ENCODE measurements at regions not wholly inside any gene's neighbourhood (a gene's known extent, or its start where the extent isn't known, plus 50 kb on each side); places are given as distances from the start of the nearest gene placed in this dataset.

DNA sequence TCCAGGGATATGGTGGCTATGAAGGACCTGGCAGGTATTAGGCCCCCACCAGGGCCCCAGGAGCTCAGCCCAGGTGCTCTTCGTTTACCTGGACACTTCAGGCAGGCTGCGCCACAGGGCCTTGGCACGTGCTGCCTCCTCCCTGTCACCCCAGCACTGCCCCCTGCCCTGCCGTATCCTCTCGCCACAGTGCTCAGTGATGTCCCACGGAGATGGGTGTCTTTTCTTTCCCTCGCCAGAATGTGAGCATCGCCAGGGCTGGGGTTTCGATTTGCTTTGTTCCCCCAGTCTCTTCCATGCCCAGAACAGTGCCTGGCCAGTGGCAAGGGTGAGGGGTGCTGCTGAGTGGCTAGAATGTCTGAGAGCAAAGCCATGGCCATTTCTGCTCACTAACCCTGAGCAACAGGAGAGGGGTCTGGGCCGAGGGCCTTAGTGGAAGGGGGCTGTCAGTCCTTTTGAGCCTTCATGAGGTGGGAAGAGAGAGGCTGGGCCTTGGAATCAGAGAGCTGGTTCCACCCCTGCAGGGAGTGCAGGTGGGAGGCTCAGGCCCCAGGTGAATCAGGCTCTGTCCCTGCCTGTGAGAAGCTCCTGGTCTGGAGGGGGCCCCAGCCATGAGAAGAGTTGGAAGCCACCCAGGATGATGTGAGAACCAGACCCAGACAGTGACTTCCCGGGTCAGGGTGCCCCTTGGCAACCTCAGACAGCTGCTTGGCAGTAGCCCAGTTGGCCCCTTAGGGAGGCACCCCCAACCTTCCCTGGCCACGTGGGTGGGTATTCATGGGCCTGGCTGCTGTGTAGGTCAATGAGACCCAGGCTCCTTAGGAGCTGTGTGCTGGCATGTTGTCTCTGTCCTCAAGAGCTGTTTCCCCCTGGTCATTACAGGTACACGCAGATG is 129.9 kb upstream of the HS6ST1 start:
- DNase-seq (ENCODE audit: low read depth), result no peak

DNA sequence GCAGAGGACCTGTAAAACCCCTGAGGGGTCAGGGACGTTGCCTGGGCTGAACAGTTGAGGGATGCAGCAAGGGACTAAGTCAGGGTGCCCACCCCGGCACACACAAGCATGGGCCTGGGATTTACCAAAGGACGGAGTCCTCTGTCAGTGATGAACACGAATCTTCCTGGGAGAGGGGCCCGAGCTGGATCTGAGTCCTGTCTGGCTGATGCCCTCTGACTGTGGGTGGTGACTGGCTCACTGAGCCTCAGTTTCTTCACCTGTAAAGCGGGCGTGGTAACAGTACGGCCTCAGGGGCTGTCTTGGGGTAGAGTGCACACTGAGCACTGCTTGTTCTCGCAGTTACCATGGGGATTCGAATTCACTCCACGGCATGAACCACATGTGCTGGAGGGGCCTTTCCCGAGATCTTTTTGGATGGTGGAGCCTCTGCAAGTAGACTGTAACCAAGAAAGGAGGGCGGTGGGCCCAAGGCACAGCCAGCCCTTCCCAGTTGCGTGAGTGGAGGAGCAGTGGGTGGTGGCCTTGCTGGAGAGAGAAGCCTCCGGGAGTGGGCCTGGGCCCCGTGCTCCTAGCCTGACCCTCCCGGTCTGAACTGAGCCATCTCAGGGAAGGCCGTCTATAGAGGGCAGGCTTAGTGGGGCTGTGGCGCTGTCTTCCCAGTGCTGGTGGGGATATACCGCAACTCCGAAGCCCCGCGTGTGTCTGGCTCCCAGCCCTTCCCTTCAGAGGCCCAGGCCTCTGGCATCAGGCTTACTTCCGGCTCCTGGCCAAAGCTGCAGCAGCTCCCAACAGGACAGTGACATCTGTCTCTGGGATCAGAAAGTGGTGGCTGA is 130.8 kb upstream of the HS6ST1 start:
- DNase-seq (ENCODE audit: low read depth), result no peak

DNA sequence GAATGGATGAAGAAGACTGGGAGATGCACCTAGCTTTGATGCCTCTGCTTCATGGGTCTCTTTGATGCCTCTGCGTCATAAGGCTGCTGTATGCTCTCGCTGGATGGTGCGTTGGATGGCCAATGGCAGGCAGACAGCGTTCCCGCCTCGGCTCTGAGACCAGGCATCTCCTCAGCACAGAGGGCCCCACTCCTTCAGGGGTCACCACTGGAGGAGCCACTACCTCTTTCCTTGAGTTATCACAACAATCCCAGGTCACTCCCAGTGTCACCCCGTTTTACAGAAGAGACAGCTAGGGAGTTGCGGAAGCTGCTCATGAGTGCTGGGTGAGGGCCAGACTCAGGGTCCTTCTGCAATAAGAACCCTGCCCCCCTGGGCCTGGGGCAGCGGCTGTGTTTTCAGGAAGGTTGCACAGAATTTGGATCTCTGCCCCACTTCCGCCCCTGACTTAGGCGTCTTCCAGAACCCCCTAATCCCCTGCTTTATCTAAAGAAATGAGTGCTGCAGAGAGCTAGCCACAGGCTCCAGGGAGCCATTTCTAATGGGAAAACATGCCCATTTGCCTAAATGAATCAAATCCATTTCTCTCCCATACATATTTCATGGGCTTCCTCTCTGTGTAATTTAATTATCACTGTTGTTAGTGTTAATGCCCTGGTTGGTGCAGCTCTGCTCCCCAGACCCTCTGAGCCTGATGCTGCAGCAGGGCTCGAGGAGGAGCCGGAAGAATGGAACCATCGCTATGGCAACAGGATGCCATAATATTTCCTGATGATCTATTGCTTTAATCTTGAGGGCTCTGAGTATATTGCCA is 131.8 kb upstream of the HS6ST1 start:
- no peak for DNase-seq (ENCODE audit: low read depth)

DNA sequence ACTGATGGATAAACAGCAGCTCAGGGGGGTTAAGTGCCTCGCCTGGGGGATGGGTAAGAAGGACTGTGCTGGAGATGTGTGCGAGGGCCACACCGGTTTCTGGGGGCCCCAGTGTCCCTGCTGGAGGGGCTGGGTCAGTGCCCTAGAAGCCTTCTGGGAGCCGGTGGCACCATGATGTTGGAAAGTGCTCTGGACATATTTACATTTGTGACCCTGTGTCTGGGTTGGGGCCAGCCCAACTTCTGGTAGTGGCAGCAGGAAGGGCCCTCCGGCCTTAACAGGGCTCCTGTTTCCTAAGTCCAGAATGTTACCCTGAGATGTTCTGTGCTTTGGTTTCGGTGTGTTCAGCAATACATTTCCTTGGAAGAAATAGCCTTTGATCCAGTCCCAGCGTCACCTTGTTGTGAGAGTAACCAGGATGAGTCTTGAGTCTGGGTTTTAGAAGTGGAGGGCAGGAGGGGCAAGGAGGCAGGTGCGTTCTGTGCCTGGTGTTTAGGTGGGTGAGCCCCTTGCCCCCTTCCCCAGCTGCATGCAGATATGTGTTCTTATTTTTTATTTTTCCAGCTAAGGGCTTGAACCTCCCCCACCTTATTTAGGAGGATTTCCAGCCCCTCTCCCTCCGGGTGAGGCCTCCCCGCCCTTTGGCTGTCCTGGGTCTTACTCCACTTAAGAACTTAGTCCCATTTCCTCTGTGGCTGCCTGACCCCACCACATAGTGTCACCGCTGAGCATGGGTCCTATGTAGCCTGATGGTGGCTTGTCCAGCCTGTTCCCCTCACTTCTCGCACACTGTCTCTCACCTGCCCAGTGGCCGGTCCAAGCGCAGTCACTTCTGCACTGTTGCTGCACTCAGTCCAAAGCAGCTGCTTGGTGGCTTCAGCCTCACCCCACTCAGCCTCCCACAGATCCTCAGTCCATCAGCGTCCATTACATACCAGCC is 132.7 kb upstream of the HS6ST1 start:
- DNase-seq (ENCODE audit: low read depth), result no peak

DNA sequence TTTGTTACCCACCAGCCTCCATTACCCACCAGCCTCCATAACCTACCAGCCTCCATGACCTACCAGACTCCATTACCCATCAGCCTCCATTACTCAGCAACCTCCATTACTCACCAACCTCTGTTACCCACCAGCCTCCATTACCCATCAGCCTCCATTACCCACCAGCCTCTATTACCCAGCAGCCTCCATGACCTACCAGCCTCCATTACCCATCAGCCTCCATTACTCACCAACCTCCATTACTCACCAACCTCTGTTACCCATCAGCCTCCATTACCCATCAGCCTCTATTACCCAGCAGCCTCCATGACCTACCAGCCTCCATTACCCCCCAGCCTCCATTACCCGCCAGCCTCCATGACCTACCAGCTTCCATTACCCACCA is 133.3 kb upstream of the HS6ST1 start:
- no peak for DNase-seq (ENCODE audit: low read depth)

DNA sequence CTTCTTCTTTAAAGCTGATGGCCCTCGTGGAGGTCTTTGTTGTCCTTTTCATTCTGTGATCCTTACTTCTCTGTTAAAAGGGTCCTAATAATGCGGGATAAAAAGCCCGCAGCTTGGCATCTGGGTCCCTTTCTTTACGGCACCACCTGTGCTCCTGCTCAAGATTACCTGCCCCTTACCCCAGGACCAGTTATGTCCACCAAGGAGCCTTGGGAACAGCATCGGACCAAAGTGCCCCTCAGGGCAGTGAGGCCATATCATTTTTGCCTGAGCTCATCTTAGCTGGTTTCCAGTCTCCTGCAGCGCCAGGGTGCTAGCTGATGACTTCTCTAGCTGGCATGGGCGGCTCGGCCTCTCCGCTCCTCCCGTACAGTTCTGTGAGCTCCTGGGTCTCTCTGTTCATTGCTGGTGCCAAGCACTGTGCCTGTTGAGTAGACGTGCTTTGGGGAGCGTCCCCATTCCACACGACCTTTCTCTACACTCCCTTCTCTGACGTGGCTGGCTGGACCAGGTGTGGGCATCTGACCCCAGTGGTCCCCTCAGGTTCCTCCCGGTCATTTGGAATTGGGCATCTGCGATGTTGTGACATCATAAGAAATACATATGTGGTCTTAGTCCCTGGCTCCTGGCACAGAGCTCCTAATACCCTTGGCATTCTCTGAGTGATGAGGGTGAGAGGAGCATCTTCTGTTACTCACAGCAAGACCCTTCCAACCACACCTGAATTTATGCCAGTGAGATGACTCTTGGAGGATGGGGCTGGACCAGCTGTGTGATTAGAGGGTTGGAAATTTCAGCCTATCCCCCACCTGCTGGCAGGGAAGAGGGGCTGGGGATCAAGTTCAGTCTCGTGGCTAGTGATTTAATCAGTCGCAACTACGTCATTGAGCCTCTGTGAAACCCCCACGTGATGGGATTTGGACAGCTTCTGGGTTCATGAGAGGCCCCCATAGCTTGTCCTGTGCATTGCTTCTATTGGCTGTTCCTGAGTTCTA is 134.2 kb upstream of the HS6ST1 start:
- no peak for DNase-seq (ENCODE audit: low read depth)

DNA sequence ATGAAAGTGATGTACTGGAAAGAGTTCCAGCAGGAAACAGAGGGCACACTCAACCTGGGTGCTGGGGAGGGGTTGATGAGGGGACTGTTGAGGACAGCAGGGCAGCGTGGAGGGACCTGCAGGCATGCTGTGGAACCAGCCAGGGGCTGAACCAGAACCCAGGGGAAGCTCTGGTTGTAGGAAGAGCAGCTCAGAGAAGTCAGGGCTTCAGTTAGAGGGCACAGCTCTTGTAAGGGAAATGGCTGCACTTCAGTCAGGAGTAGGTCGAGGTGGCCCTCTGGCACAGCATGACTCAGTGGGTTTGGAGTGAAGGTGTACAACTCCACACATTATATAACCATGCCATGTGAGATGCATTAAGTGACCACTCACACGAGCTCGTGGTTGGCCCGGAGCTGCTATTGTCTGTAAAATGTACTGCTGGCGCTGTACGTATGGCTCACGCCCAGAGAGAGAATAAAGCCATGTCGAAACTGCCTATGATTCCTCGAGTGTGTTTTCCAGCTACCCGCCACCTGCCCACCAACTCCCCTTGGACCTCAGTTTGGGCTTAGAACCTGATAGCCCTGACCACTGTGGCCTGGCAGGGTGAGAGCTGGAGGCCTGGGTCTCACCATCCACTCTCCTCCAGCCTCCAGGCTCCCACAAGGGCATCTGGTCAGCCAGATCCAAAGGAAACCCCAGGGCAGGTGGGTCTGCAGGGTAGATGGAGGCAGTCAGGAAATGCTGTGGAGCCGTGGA is 136.5 kb upstream of the HS6ST1 start:
- no peak for DNase-seq (ENCODE audit: low read depth)

DNA sequence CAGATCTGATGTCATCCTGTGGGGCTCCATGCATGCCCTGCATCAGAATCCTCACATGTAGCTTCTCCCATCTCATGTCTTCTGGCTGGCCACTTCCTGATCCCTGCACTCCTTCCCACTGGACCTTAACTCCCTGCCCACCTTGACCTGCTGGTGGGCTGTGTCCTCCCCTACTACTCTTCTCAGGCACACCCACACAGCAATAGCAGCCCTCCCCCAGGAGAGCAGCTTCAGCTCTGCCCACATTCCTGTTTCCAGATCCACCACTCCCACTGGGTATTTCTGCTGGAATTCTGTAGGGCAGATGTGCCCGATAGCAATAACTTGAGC is 137.0 kb upstream of the HS6ST1 start:
- DNase-seq (ENCODE audit: low read depth), result no peak

DNA sequence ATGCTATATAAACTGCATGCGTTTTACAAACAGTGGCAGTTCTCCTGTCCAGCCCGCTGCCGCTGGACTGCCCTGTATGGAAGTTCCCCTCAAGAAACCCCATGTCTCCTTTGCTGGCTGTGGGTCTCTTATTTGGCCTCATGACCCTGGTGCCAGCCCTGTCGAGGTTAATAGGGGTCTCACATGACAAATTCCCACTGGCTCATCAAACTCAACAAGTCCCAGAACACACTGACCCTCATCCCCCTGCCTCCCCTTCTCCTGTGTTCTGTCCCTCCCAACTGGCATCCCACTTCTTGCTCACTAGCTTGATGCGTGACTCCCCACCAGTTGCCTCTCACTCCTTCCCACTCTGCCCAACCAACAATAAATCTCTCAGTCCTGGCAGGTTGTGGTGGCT is 137.6 kb upstream of the HS6ST1 start:
- DNase-seq (ENCODE audit: low read depth), result no peak

DNA sequence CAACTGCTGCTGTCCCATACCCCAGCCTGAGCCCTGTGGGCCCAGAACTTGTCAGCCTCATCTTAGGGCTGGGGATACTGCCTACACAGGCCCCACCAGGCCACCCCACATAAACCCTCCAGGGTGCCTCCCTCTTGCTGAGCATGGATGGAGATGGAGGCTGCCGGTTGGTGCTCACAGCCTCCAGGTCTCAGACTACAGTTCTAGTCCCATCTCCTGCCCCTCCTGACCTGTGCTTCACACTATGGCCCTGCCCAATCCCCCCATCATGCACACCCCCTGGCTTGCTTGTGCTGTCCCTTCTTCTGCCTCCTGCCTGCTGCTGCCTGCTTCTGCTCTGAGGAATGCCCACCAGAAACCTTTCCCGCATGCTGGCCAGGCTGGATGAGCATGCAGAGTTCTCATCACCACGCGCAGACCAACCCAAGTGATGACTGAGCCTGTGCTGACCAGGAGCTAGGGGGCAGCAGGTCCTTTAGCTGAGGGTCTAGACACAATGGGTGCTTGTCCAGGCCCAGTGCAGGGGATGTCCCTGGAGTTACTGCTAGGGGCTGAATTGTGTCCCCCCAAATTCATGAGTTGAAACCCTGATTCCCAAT is 138.4 kb upstream of the HS6ST1 start:
- DNase-seq (ENCODE audit: low read depth), result no peak

DNA sequence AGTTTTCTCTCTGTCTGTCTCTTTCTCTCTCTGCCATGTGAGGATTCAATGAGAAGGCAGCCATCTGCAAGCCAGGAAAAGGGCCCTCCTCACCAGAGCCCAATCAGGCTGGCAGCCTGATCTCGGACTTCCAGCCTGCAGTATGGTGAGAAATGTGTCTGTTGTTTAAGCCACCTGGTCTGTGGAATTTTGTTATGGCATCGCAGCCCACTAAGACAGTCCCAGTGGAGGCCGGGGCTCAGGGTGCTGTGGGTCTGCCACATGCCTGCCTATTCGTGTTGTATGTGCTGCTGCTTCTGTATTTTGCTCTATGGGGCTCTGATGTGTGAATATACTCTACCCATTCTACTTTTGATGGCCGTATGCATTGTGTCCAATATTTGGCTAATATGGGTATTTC is 139.0 kb upstream of the HS6ST1 start:
- DNase-seq (ENCODE audit: low read depth), result no peak

DNA sequence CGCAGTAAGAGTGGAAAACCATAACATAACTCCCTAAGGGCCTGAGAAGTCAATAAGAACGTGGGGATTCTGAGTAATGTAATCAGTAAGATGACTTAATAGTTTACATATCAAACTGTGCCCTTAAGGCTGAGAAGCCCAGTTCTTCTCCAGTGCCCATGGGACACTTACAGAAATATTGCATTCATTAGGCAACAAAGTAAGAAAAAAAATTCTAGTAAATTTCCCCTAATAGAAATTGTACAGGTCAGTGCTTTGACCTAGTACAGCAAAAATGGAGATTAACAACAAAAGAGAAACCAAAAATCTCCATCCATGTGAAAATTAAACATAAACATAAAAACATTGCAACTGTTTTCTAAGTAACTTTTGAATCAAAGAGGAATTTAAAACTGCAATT is 139.8 kb upstream of the HS6ST1 start:
- DNase-seq (ENCODE audit: low read depth), result no peak

DNA sequence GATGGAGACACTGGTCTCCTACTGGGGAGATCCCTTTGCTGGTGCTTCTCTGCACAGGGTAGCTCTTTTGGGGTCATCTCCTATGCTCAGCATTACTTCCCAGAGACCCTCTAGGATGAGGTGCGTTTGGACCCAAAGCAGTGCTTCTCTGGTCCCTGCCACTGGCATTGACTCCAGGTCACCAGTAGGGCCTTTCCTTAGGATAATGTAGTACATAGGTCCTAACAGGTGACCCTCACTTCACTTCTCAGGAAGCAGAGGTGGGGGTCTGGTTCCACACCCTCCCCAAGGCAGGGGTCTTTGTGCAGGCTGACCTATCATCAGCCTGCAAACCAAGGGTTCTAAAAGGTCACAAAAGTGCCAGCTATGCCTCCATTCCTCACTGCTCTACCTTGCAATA is 145.8 kb upstream of the HS6ST1 start:
- DNase-seq (ENCODE audit: low read depth), result no peak

DNA sequence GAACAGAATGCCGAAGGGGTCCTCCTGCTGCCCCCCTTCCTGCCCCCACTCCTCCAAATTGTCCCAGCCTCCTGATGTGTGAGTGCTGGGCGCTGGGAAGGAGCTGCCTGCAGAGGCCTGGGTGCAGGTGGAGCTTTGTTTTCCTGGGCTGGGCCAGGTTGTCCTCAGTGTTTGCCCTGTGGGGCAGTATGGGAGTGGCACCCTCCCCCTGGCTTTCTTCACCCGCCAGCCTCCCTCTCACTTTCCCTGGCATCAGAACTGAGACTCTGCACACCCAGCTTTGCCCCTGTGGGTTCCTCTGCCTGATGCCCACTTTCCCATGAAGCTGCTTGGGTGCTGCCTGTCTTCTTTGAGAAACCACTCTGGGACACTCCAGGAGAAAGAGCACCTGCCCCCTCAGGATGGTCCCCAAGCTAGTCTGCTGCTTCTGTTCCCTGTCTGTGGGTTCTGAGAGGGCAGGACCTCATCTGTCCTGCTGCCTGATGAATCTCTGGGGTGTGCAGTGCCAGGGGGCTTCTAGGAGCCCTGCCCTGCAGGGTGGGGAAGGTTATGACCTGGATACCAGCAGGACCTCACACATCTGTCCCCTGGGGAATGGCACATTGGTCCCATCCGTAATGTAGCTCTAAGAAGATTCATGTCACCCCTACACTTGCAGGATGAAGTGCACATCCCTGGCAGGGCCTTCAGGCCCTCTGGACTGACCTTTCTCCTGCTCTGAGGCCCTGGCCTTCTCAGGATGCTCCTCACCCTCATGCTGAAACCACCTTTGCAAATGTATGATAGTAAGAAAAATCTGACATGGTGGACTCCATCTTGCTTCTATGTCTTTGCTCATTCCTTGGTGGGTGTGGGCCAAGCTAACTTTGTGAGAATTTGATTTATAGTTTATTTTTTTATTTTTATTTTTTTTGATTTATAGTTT is 146.8 kb upstream of the HS6ST1 start:
- no peak for DNase-seq (ENCODE audit: low read depth)

DNA sequence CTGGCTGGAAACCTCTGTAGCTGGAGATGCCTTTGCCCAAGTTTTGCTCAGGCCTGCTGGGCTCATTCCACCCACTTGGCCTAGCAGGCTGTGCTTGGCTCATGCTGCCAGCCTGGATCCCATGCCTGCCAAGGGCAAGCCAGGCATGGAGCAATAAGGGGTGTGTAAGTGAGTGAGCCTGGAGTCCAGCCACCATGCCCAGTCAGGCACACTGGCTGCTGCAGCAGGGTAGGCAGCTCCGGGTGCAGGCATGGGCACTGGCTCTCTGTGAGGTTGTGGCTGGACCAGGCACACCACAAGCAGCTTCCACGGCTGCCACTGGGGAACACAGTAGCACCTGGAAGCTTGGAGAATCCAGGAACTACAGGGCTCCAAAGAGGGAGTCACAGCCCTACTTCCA is 147.7 kb upstream of the HS6ST1 start:
- DNase-seq (ENCODE audit: low read depth), result no peak

DNA sequence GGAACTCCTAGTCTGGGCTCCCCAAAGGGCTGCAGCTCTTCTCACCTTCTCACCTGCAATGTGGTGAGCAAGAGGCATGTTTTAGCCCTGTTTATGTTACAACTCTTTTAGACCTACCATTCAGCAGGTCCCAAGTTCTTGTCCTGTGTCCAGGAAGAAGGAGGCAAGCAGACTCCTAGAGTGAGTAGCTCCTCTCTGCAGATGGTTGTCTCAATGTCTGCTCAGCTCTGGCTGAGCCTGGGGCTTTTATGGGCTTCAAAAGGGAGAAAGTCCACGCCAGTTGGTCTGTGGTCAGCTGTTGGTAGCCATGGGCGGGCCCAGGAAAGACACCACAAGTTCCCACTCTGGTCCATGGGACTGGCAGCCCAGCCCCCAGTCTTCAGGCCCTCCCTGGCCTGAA is 148.1 kb upstream of the HS6ST1 start:
- DNase-seq (ENCODE audit: low read depth), result no peak

DNA sequence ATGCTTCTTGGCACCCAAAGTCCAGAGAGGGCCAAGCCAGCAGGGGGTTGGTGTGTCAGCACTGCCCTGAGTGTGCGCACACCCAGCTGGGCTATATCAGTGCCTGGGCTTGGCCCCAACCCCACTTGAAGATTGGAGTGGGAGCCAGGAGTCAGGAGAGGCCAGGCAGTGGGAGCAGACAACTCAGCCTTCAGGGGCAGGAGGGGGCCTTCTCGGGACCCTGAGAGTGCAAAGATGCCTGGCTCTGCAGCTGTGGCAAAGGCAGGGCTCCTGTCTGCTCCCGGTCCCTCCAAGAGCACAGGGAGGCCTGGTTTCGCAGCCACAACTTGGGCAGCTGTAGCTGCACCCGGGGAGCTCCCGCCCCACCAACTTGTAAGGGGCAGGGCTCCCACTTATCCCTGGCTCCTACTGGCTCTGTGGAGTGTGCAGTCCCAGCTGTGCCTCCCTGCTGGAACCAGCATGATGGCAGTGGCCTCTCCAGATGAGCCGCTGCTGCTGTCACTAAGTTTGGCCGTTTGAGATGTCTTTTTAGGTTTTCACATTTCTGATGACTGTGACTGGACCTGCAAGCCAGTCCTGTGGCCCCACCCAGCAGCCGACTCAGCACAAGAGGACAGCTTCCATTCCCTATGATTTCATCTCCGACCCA is 148.8 kb upstream of the HS6ST1 start:
- DNase-seq (ENCODE audit: low read depth), result no peak

All from HT1080 (cell line).